H1 (cell line): ENCODE measurements at regions not wholly inside any gene's neighbourhood (a gene's known extent, or its start where the extent isn't known, plus 50 kb on each side); places are given as distances from the start of the nearest gene placed in this dataset.

Source experiments
- CTCF ChIA-PET: fragments of 300-600 bp; sonication (Branson Sonifier 250); formaldehyde crosslinking; loops from one replicate; lab custom pipeline; 2021; ENCODE audit not compliant: partially characterized antibody; lab: Charles Lee
- POLR2A ChIA-PET: fragments of 300-600 bp; sonication (Branson Sonifier 250); formaldehyde crosslinking; loops from one replicate; lab custom pipeline; 2021; ENCODE audit warnings: inconsistent platforms; ENCODE audit not compliant: partially characterized antibody; lab: Charles Lee
- DNase-seq, 2 experiments: peaks; one replicate each; pipeline versions ENCODE4 v3.0.0 to v3.0.0-alpha.2; 2010 to 2022; ENCODE audit warnings: low spot score in 2 of 2, low read depth in 1 of 2, mixed read lengths in 1 of 2
- FAIRE-seq: peaks from 2 replicates; lab custom pipeline; 2011; peaks lifted over from hg19 to GRCh38; lab: Jason Lieb, UNC
- H2AFZ ChIP-seq: 2 replicates; pipeline ENCODE4 v1.8.1; 2012; ENCODE audit warnings: low read length, inconsistent platforms
- H2AK5ac ChIP-seq: 2 replicates; pipeline ENCODE4 v1.6.1; 2013; ENCODE audit warnings: low read depth, low read length
- H2BK120ac ChIP-seq: replicated peaks from 2 replicates; pipeline ENCODE3; 2013; ENCODE audit warnings: low read depth, low read length, inconsistent platforms
- H2BK12ac ChIP-seq: 2 replicates; pipeline ENCODE4 v1.6.1; 2013; ENCODE audit warnings: low read depth, low read length
- H2BK15ac ChIP-seq: 2 replicates; pipeline ENCODE4 v1.6.1; 2013; ENCODE audit warnings: low read length
- H2BK20ac ChIP-seq: 2 replicates; pipeline ENCODE4 v1.6.1; 2013; ENCODE audit warnings: low read length
- H2BK5ac ChIP-seq: 2 replicates; pipeline ENCODE4 v1.6.1; 2013; ENCODE audit warnings: low read depth, low read length
- H3K14ac ChIP-seq: 2 replicates; pipeline ENCODE4 v1.6.1; 2013; ENCODE audit warnings: inconsistent platforms; ENCODE audit not compliant: insufficient read length
- H3K18ac ChIP-seq: 2 replicates; pipeline ENCODE4 v1.6.1; 2013; ENCODE audit warnings: low read length; ENCODE audit errors: extremely low read depth
- H3K23ac ChIP-seq: 2 replicates; pipeline ENCODE4 v1.6.1; 2013; ENCODE audit warnings: inconsistent platforms; ENCODE audit not compliant: insufficient read length
- H3K23me2 ChIP-seq: 2 replicates; pipeline ENCODE4 v1.6.1; 2013; ENCODE audit warnings: low read depth, low read length
- H3K27ac ChIP-seq: 2 replicates; pipeline ENCODE4 v1.6.1; 2011; ENCODE audit warnings: low read depth, low read length, inconsistent platforms
- H3K27me3 ChIP-seq, 4 experiments: replicated peaks in 1 of 4; 1 replicate in 1 of 4; 2 replicates in 3 of 4; pipeline versions ENCODE4 v1.6.1 to v1.8.1; 2011 to 2013; ENCODE audit warnings: low read length in 3 of 4, mild to moderate bottlenecking in 3 of 4, inconsistent platforms in 2 of 4, mixed read lengths in 2 of 4, moderate library complexity in 1 of 4; ENCODE audit not compliant: control insufficient read depth in 3 of 4, insufficient read depth in 3 of 4; ENCODE audit errors: extremely low read depth in 1 of 4
- H3K36me3 ChIP-seq, 4 experiments: 2 replicates each; pipeline versions ENCODE4 v1.6.1 to v1.8.1; 2011 to 2013; ENCODE audit warnings: mild to moderate bottlenecking in 4 of 4, low read length in 3 of 4, moderate library complexity in 2 of 4, control low read depth in 1 of 4, inconsistent platforms in 1 of 4; ENCODE audit not compliant: insufficient read depth in 4 of 4, control insufficient read depth in 2 of 4
- H3K4ac ChIP-seq: replicated peaks from 2 replicates; pipeline ENCODE3; 2013; ENCODE audit warnings: low read length, low read depth, mixed read lengths, inconsistent platforms; ENCODE audit not compliant: insufficient read length
- H3K4me1 ChIP-seq, 4 experiments: replicated peaks in 1 of 4; 1 replicate in 1 of 4; 2 replicates in 3 of 4; pipeline versions ENCODE4 v1.6.1 to v1.8.1; 2011 to 2013; ENCODE audit warnings: low read length in 3 of 4, inconsistent platforms in 2 of 4, mixed read lengths in 1 of 4; ENCODE audit not compliant: insufficient read depth in 4 of 4, control insufficient read depth in 3 of 4
- H3K4me2 ChIP-seq, 2 experiments: 2 replicates each; pipeline versions ENCODE4 v1.6.1 to v1.8.1; 2011 to 2013; ENCODE audit warnings: low read depth in 2 of 2, low read length in 2 of 2, control low read depth in 1 of 2, inconsistent platforms in 1 of 2, mild to moderate bottlenecking in 1 of 2; ENCODE audit not compliant: insufficient read depth in 1 of 2
- H3K4me3 ChIP-seq, 4 experiments: fragments of 200-600, 300-600 bp in 1 of 4; sonication (generic), shearing (Covaris generic), sonication (Bioruptor Twin) in 1 of 4; 2 replicates each; pipeline versions ENCODE4 v1.5.1 to v1.8.1; 2011 to 2016; ENCODE audit warnings: low read length in 4 of 4, low read depth in 3 of 4, control low read depth in 2 of 4, inconsistent platforms in 2 of 4, mild to moderate bottlenecking in 2 of 4, mixed read lengths in 1 of 4, moderate library complexity in 1 of 4; ENCODE audit not compliant: insufficient read depth in 2 of 4; ENCODE audit errors: extremely low read depth in 1 of 4
- H3K56ac ChIP-seq: replicated peaks from 2 replicates; pipeline ENCODE3; 2013; ENCODE audit warnings: low read depth, mild to moderate bottlenecking, mixed read lengths, low read length, inconsistent platforms; ENCODE audit not compliant: insufficient read length
- H3K79me1 ChIP-seq: 2 replicates; pipeline ENCODE4 v1.6.1; 2013; ENCODE audit warnings: low read depth, low read length, control low read depth
- H3K79me2 ChIP-seq, 2 experiments: 2 replicates each; pipeline versions ENCODE4 v1.6.1 to v1.8.1; 2012 to 2013; ENCODE audit warnings: low read length in 2 of 2, mild to moderate bottlenecking in 2 of 2, inconsistent platforms in 1 of 2; ENCODE audit not compliant: insufficient read depth in 2 of 2, control insufficient read depth in 1 of 2
- H3K9ac ChIP-seq, 4 experiments: replicated peaks in 1 of 4; 1 replicate in 1 of 4; 2 replicates in 3 of 4; pipeline versions ENCODE4 v1.6.1 to v1.8.1; 2011 to 2013; ENCODE audit warnings: low read depth in 3 of 4, low read length in 3 of 4, control low read depth in 2 of 4, mild to moderate bottlenecking in 2 of 4, moderate library complexity in 2 of 4, inconsistent platforms in 1 of 4; ENCODE audit errors: extremely low read depth in 1 of 4
- H3K9me3 ChIP-seq, 2 experiments: 2 replicates each; pipeline versions ENCODE4 v1.6.1 to v1.8.1; 2012 to 2013; ENCODE audit warnings: mild to moderate bottlenecking in 2 of 2, moderate library complexity in 2 of 2, control low read depth in 1 of 2, inconsistent platforms in 1 of 2, low read depth in 1 of 2, low read length in 1 of 2, mixed read lengths in 1 of 2; ENCODE audit not compliant: insufficient read depth in 2 of 2
- H4K20me1 ChIP-seq, 2 experiments: replicated peaks in 1 of 2; 2 replicates each; pipeline versions ENCODE3 to v1.8.1; 2011 to 2013; ENCODE audit warnings: inconsistent platforms in 2 of 2, low read length in 2 of 2, mild to moderate bottlenecking in 1 of 2; ENCODE audit not compliant: insufficient read depth in 2 of 2, control insufficient read depth in 1 of 2
- H4K5ac ChIP-seq: 2 replicates; pipeline ENCODE4 v1.6.1; 2013; ENCODE audit warnings: low read length, low read depth, mixed read lengths, inconsistent platforms; ENCODE audit not compliant: insufficient read length
- H4K8ac ChIP-seq: 2 replicates; pipeline ENCODE4 v1.8.0; 2013; ENCODE audit warnings: mild to moderate bottlenecking, moderate library complexity, low read length, inconsistent platforms; ENCODE audit not compliant: insufficient read depth; ENCODE audit errors: extremely low read depth
- H4K91ac ChIP-seq: replicated peaks from 2 replicates; pipeline ENCODE3; 2013; ENCODE audit warnings: low read length, mixed read lengths, inconsistent platforms; ENCODE audit not compliant: insufficient read length
- BRCA1 ChIP-seq: IDR thresholded peaks from 2 replicates; pipeline ENCODE4 v1.6.1; 2012; ENCODE audit warnings: low read depth, low read length, improper control_type of control experiment
- WGBS, 2 experiments: shearing (Covaris generic) in 1 of 2; methylation state at CpG; one replicate each; pipeline versions ENCODE4 v1.1.6 to v1.1.7; 2013 to 2015; ENCODE audit warnings: low lambda C conversion rate in 2 of 2, mixed read lengths in 2 of 2, inconsistent platforms in 1 of 2, low coverage in 1 of 2, missing lambda C conversion rate in 1 of 2; ENCODE audit not compliant: insufficient replicate concordance in 2 of 2, insufficient coverage in 1 of 2, insufficient read length in 1 of 2; ENCODE audit errors: extremely low coverage in 1 of 2, missing lambda C conversion rate in 1 of 2; 5-methylcytosine and 5-hydroxymethylcytosine counted together

- Histone ChIP-seq H3K27me3 (no peaks in the 10 kb centered on the region), H3K4me2 (no peak overlapping the region), H3K18ac (no peak overlapping the region), H2BK12ac (no peak overlapping the region), H4K8ac (no peak overlapping the region), H3K9me3 (no peaks in the 10 kb centered on the region), H3K79me1 (no peaks in the 10 kb centered on the region), H2AK5ac (no peak overlapping the region), H3K23ac (no peak overlapping the region), H3K4me1 (no peaks in the 10 kb centered on the region), H3K9ac (no peak overlapping the region; a peak in 1 of 7 replicates), H2BK120ac (no peak overlapping the region), H4K20me1 (no peaks in the 10 kb centered on the region), H2AFZ (no peak overlapping the region), H3K14ac (no peak overlapping the region), H3K4ac (no peak overlapping the region), H3K56ac (no peak overlapping the region), H2BK5ac (no peak overlapping the region), H2BK15ac (no peak overlapping the region), H3K27ac (no peak overlapping the region), H4K5ac (no peak overlapping the region), H3K23me2 (no peaks in the 10 kb centered on the region), H3K4me3 (no peak overlapping the region), H3K79me2 (no peaks in the 10 kb centered on the region), H2BK20ac (no peak overlapping the region), H3K36me3 (no peaks in the 10 kb centered on the region), H4K91ac (no peak overlapping the region)
- TF ChIP-seq BRCA1, result no peak
- FAIRE-seq, result no peak
- ChIA-PET POLR2A (no interaction called here), CTCF (no interaction called here)
- DNase-seq, result no peak
- WGBS, 2 experiments, result 81% methylated on average over 5 of the region's 5 CpGs; no CpG with 5 or more reads in 1 of the 2 experiments
Observed at GRCh38 chr5:163385271-163385670, 52.1 kb upstream of the CCNG1 start.
